ENCODE measurements at regions not wholly inside any gene's neighbourhood (a gene's known extent, or its start where the extent isn't known, plus 50 kb on each side); places are given as distances from the start of the nearest gene placed in this dataset.
"Not testable (repeated sequence)": the region's sequence is repeated elsewhere in the genome, so short reads cannot be mapped to it uniquely, and the experiment has no call there.

GRCh38 chr17:83203472-83204221 is 124.2 kb downstream of the METRNL start:
- H3K9me3 ChIP-seq (ENCODE audit: insufficient read depth, low read depth, low read length) = no peaks in the 10 kb centered on the region
- H2AFZ ChIP-seq (ENCODE audit: low read depth, low read length) = no peak overlapping the region
- H3K27ac Mint-ChIP-seq (ENCODE audit: unreplicated experiment) = no peak overlapping the region
- no peaks in the 10 kb centered on the region for H3K27me3 ChIP-seq (ENCODE audit: insufficient read depth, low read length)
- no peaks in the 10 kb centered on the region for H3K36me3 Mint-ChIP-seq (ENCODE audit: low read depth, unreplicated experiment)
- peaks cover 15% of the 10 kb centered on the region for H3K9me3 Mint-ChIP-seq (ENCODE audit: unreplicated experiment)
- no peaks in the 10 kb centered on the region for H3K79me2 ChIP-seq (ENCODE audit: insufficient read depth, low read length)
- H3K9ac ChIP-seq (ENCODE audit: low read length) = peak overlapping the region; percentile 61
- TF ChIP-seq CTCF (IDR thresholded peaks at IDR 0.05; ENCODE audit: insufficient read depth, low read depth, low read length) (no peak), EZH2 (IDR thresholded peaks at IDR 0.05; ENCODE audit: insufficient read depth, low read length) (no peak)
- no peaks in the 10 kb centered on the region for H3K36me3 ChIP-seq (ENCODE audit: insufficient read depth, low read length)
- peaks cover 31% of the 10 kb centered on the region for H3K4me1 ChIP-seq (ENCODE audit: insufficient read depth, low read length)
- H4K20me1 ChIP-seq (ENCODE audit: insufficient read depth, low read length) = no peaks in the 10 kb centered on the region
- H3K4me3 ChIP-seq (ENCODE audit: insufficient read depth, low read depth, low read length) = no peak overlapping the region
- H3K4me3 Mint-ChIP-seq (ENCODE audit: unreplicated experiment) = no peak overlapping the region
- no peak for FAIRE-seq
- H3K27me3 Mint-ChIP-seq (ENCODE audit: low read depth, unreplicated experiment) = peaks cover 24% of the 10 kb centered on the region
- peak overlapping the region; percentile 46 for H3K4me2 ChIP-seq (ENCODE audit: low read length)
- no peak for DNase-seq (ENCODE audit: low read depth)
- H3K27ac ChIP-seq (ENCODE audit: low read depth, low read length) = peak overlapping the region; percentile 73
- no peaks in the 10 kb centered on the region for H3K4me1 Mint-ChIP-seq (ENCODE audit: low read depth, unreplicated experiment)

GRCh38 chr17:83204230-83204725 is 124.9 kb downstream of the METRNL start:
- H3K79me2 ChIP-seq (ENCODE audit: insufficient read depth, low read length) = no peaks in the 10 kb centered on the region
- no peak overlapping the region for H3K27ac ChIP-seq (ENCODE audit: low read depth, low read length)
- no peak overlapping the region for H3K27ac Mint-ChIP-seq (ENCODE audit: unreplicated experiment)
- no peaks in the 10 kb centered on the region for H3K27me3 ChIP-seq (ENCODE audit: insufficient read depth, low read length)
- no peak for FAIRE-seq
- no peak overlapping the region for H3K4me3 Mint-ChIP-seq (ENCODE audit: unreplicated experiment)
- H3K4me2 ChIP-seq (ENCODE audit: low read length) = no peak overlapping the region
- H3K36me3 ChIP-seq (ENCODE audit: insufficient read depth, low read length) = no peaks in the 10 kb centered on the region
- peaks cover 15% of the 10 kb centered on the region for H3K9me3 Mint-ChIP-seq (ENCODE audit: unreplicated experiment)
- H2AFZ ChIP-seq (ENCODE audit: low read depth, low read length) = no peak overlapping the region
- H3K9me3 ChIP-seq (ENCODE audit: insufficient read depth, low read depth, low read length) = no peaks in the 10 kb centered on the region
- no peak for DNase-seq (ENCODE audit: low read depth)
- no peak overlapping the region for H3K9ac ChIP-seq (ENCODE audit: low read length)
- TF ChIP-seq CTCF (IDR thresholded peaks at IDR 0.05; ENCODE audit: insufficient read depth, low read depth, low read length) = no peak
- TF ChIP-seq EZH2 (IDR thresholded peaks at IDR 0.05; ENCODE audit: insufficient read depth, low read length) = no peak
- peaks cover 21% of the 10 kb centered on the region for H3K27me3 Mint-ChIP-seq (ENCODE audit: low read depth, unreplicated experiment)
- no peaks in the 10 kb centered on the region for H3K36me3 Mint-ChIP-seq (ENCODE audit: low read depth, unreplicated experiment)
- no peaks in the 10 kb centered on the region for H3K4me1 Mint-ChIP-seq (ENCODE audit: low read depth, unreplicated experiment)
- H4K20me1 ChIP-seq (ENCODE audit: insufficient read depth, low read length) = no peaks in the 10 kb centered on the region
- no peak overlapping the region for H3K4me3 ChIP-seq (ENCODE audit: insufficient read depth, low read depth, low read length)
- peaks cover 30% of the 10 kb centered on the region for H3K4me1 ChIP-seq (ENCODE audit: insufficient read depth, low read length)

GRCh38 chr17:83204736-83205386 is 125.5 kb downstream of the METRNL start:
- H3K27ac ChIP-seq (ENCODE audit: low read depth, low read length); H2AFZ ChIP-seq (ENCODE audit: low read depth, low read length); H3K4me1 Mint-ChIP-seq (ENCODE audit: low read depth, unreplicated experiment); H3K9me3 ChIP-seq (ENCODE audit: insufficient read depth, low read depth, low read length); H3K36me3 Mint-ChIP-seq (ENCODE audit: low read depth, unreplicated experiment); H3K27me3 ChIP-seq (ENCODE audit: insufficient read depth, low read length); H3K4me3 ChIP-seq (ENCODE audit: insufficient read depth, low read depth, low read length); H3K4me3 Mint-ChIP-seq (ENCODE audit: unreplicated experiment); H4K20me1 ChIP-seq (ENCODE audit: insufficient read depth, low read length); H3K79me2 ChIP-seq (ENCODE audit: insufficient read depth, low read length); H3K4me2 ChIP-seq (ENCODE audit: low read length); H3K36me3 ChIP-seq (ENCODE audit: insufficient read depth, low read length); FAIRE-seq; H3K27ac Mint-ChIP-seq (ENCODE audit: unreplicated experiment); H3K9ac ChIP-seq (ENCODE audit: low read length); DNase-seq (ENCODE audit: low read depth): not testable (repeated sequence)
- Mint-ChIP-seq H3K27me3 (ENCODE audit: low read depth, unreplicated experiment) (peaks cover 16% of the 10 kb centered on the region), H3K9me3 (ENCODE audit: unreplicated experiment) (peaks cover 14% of the 10 kb centered on the region)
- H3K4me1 ChIP-seq (ENCODE audit: insufficient read depth, low read length) = peaks cover 24% of the 10 kb centered on the region

Data from astrocyte (in vitro differentiated cells and primary cell).